Trophoblast cell (in vitro differentiated cells and primary cell): ENCODE measurements at regions not wholly inside any gene's neighbourhood (a gene's known extent, or its start where the extent isn't known, plus 50 kb on each side); places are given as distances from the start of the nearest gene placed in this dataset.

Experiments used
- DNase-seq, 2 donors: peaks; one replicate each; pipeline ENCODE4 v3.0.0-alpha.2; 2016
- H2AFZ ChIP-seq: 2 replicates; pipeline ENCODE4 v1.6.1; 2013; ENCODE audit warnings: low read length, moderate library complexity, mild to moderate bottlenecking; ENCODE audit not compliant: insufficient read depth, poor library complexity
- H2AK5ac ChIP-seq: 2 replicates; pipeline ENCODE4 v1.6.1; 2013; ENCODE audit warnings: mild to moderate bottlenecking, low read length
- H2BK120ac ChIP-seq: 2 replicates; pipeline ENCODE4 v1.6.1; 2013; ENCODE audit warnings: low read length, mild to moderate bottlenecking, moderate library complexity; ENCODE audit not compliant: insufficient read depth, poor library complexity
- H2BK12ac ChIP-seq: 2 replicates; pipeline ENCODE4 v1.6.1; 2013; ENCODE audit warnings: mild to moderate bottlenecking, low read length, moderate library complexity
- H2BK5ac ChIP-seq: 2 replicates; pipeline ENCODE4 v1.6.1; 2013; ENCODE audit warnings: low read length, low read depth, moderate library complexity, mild to moderate bottlenecking; ENCODE audit not compliant: poor library complexity
- H3K14ac ChIP-seq: 2 replicates; pipeline ENCODE4 v1.6.1; 2013; ENCODE audit warnings: mild to moderate bottlenecking, low read length
- H3K18ac ChIP-seq: 2 replicates; pipeline ENCODE4 v1.6.1; 2013; ENCODE audit warnings: mild to moderate bottlenecking, low read length
- H3K23ac ChIP-seq: 2 replicates; pipeline ENCODE4 v1.6.1; 2013; ENCODE audit warnings: low read length
- H3K27ac ChIP-seq: 2 replicates; pipeline ENCODE4 v1.5.1; 2013; ENCODE audit warnings: low read depth, mild to moderate bottlenecking, inconsistent platforms, low read length, moderate library complexity
- H3K27me3 ChIP-seq: 2 replicates; pipeline ENCODE4 v1.6.1; 2013; ENCODE audit warnings: inconsistent platforms, mild to moderate bottlenecking, low read length, moderate library complexity; ENCODE audit not compliant: insufficient read depth
- H3K36me3 ChIP-seq, 2 experiments: 1 replicate in 1 of 2; 2 replicates in 1 of 2; pipeline ENCODE4 v1.6.1; 2013; ENCODE audit warnings: low read length in 2 of 2, mild to moderate bottlenecking in 2 of 2, moderate library complexity in 1 of 2; ENCODE audit not compliant: insufficient read depth in 2 of 2, control insufficient read depth in 1 of 2
- H3K4ac ChIP-seq: 2 replicates; pipeline ENCODE4 v1.6.1; 2013; ENCODE audit warnings: low read depth, mild to moderate bottlenecking, low read length, moderate library complexity
- H3K4me1 ChIP-seq, 2 experiments: 1 replicate in 1 of 2; 2 replicates in 1 of 2; pipeline ENCODE4 v1.6.1; 2013; ENCODE audit warnings: low read length in 2 of 2, mild to moderate bottlenecking in 2 of 2, moderate library complexity in 1 of 2; ENCODE audit not compliant: insufficient read depth in 2 of 2, control insufficient read depth in 1 of 2
- H3K4me2 ChIP-seq: 2 replicates; pipeline ENCODE4 v1.6.1; 2013; ENCODE audit warnings: inconsistent platforms, mild to moderate bottlenecking, low read length, moderate library complexity
- H3K4me3 ChIP-seq: 2 replicates; pipeline ENCODE4 v1.5.1; 2013; ENCODE audit warnings: mild to moderate bottlenecking, low read depth, low read length, inconsistent platforms
- H3K79me1 ChIP-seq: one replicate; pipeline ENCODE4 v1.6.1; 2013; ENCODE audit warnings: low read length
- H3K79me2 ChIP-seq: 2 replicates; pipeline ENCODE4 v1.6.1; 2013; ENCODE audit warnings: low read length, mild to moderate bottlenecking; ENCODE audit not compliant: control insufficient read depth, insufficient read depth, poor library complexity
- H3K9ac ChIP-seq: 2 replicates; pipeline ENCODE4 v1.6.1; 2013; ENCODE audit warnings: mild to moderate bottlenecking, low read length
- H3K9me3 ChIP-seq: 2 replicates; pipeline ENCODE4 v1.6.1; 2013; ENCODE audit warnings: low read depth, mild to moderate bottlenecking, control low read depth, inconsistent platforms, low read length; ENCODE audit not compliant: insufficient read depth
- H4K12ac ChIP-seq: 2 replicates; pipeline ENCODE4 v1.6.1; 2013; ENCODE audit warnings: low read depth, mild to moderate bottlenecking, low read length, moderate library complexity
- H4K8ac ChIP-seq: 2 replicates; pipeline ENCODE4 v1.6.1; 2013; ENCODE audit warnings: low read depth, mild to moderate bottlenecking, low read length, moderate library complexity
- H4K91ac ChIP-seq: one replicate; pipeline ENCODE4 v1.6.1; 2013; ENCODE audit warnings: low read depth, mild to moderate bottlenecking, low read length, moderate library complexity
- WGBS: extraction: QIAGEN DNeasy Blood & Tissue Kit; methylation state at CpG from one replicate; pipeline ENCODE4 v1.1.7; 2013; ENCODE audit warnings: missing lambda C conversion rate; ENCODE audit not compliant: insufficient read length, insufficient coverage; ENCODE audit errors: extremely low coverage; 5-methylcytosine and 5-hydroxymethylcytosine counted together

DNA sequence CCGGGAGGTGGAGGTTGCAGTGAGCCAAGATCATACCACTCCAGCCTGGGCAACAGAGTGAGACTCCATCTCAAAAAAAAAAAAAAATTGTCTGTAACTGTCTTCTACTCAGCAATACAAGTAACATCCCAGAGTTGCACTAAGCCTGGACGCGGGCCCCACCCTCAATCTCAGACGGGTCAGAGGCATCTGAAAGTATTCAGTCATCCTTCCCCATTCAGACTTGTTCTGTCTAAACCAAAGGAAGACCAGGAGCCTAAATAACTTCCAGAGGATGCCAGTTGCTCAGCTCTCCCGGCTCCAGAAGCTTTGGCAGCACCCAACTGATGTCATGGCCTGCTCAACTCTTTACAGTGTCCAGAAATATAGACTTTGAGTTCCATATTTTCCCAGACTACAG lies 218.6 kb downstream of the AUH start:
- H3K27ac ChIP-seq: no peak overlapping the region
- no peaks in the 10 kb centered on the region for H3K36me3 ChIP-seq
- no peak for DNase-seq
- no peak overlapping the region for H3K4me2 ChIP-seq
- H3K27me3 ChIP-seq: no peaks in the 10 kb centered on the region
- no peak overlapping the region for H3K9ac ChIP-seq
- H3K4me1 ChIP-seq: no peaks in the 10 kb centered on the region
- H3K14ac ChIP-seq: no peak overlapping the region
- no peak overlapping the region for H3K23ac ChIP-seq
- no peak overlapping the region for H2AK5ac ChIP-seq
- H4K8ac ChIP-seq: no peak overlapping the region
- no peak overlapping the region for H2BK120ac ChIP-seq
- WGBS: no CpG with 5 or more reads among the region's 5 CpGs
- no peak overlapping the region for H4K91ac ChIP-seq
- H4K12ac ChIP-seq: no peak overlapping the region
- no peak overlapping the region for H2AFZ ChIP-seq
- no peaks in the 10 kb centered on the region for H3K79me1 ChIP-seq
- no peaks in the 10 kb centered on the region for H3K79me2 ChIP-seq
- no peak overlapping the region for H3K18ac ChIP-seq
- H3K4ac ChIP-seq: no peak overlapping the region
- no peak overlapping the region for H3K4me3 ChIP-seq
- no peak overlapping the region for H2BK5ac ChIP-seq
- no peak overlapping the region for H2BK12ac ChIP-seq
- H3K9me3 ChIP-seq: peaks cover 3% of the 10 kb centered on the region

DNA sequence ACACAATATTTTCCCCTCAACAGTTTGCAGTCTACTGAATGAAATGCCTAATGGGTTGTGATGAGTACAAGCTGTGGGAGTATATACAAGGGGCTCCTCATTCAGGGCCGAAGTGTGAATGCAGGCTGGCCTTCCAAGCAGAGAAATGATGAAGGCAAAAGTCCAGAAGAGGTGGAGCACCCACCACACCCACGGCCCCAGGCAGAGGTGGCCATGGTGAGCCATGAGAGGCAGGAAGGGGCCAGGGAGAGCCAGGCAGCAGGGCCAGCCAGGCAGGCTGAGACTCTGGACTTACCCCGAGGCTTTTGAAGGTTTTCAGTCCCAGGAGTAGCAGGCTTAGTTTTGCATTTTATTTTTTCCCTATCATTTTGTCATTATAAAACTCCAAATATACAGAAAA lies 218.1 kb downstream of the AUH start:
- Histone ChIP-seq H3K79me1 (no peaks in the 10 kb centered on the region), H2AFZ (no peak overlapping the region), H3K4me3 (no peak overlapping the region), H3K18ac (no peak overlapping the region), H2AK5ac (no peak overlapping the region), H3K4me2 (no peak overlapping the region), H3K9ac (no peak overlapping the region), H4K12ac (no peak overlapping the region), H3K9me3 (peaks cover 3% of the 10 kb centered on the region), H2BK5ac (no peak overlapping the region), H3K14ac (no peak overlapping the region), H3K36me3 (no peaks in the 10 kb centered on the region), H3K4me1 (no peaks in the 10 kb centered on the region), H3K79me2 (no peaks in the 10 kb centered on the region), H3K27ac (no peak overlapping the region), H3K27me3 (no peaks in the 10 kb centered on the region), H2BK120ac (no peak overlapping the region), H4K91ac (no peak overlapping the region), H3K4ac (no peak overlapping the region), H4K8ac (no peak overlapping the region), H3K23ac (no peak overlapping the region), H2BK12ac (no peak overlapping the region)
- WGBS: no CpG with 5 or more reads among the region's 3 CpGs
- DNase-seq: no peak

DNA sequence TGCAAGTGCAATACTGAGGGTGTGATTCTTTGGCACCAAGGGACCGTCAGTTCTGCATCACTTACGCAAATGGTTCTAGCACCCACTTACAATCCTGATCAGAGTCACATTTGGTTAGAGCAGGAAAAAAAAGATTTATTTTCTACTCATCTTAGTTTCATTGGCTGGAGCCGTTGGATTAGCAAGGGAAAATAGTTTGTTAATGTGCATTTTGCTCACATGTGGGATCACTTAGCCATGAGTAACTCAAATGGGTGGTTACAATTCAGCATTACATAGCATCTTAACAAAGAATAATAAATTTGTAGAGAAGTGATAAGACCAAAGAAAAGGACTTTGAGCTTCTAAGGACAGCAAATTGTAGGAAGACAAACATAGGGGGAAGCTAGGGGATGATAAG lies 216.9 kb downstream of the AUH start:
- Histone ChIP-seq H2BK120ac (no peak overlapping the region), H2AK5ac (no peak overlapping the region), H3K9me3 (peaks cover 3% of the 10 kb centered on the region), H3K79me2 (no peaks in the 10 kb centered on the region), H3K27ac (no peak overlapping the region), H3K4me2 (no peak overlapping the region), H2BK5ac (no peak overlapping the region), H3K36me3 (no peaks in the 10 kb centered on the region), H4K8ac (no peak overlapping the region), H2BK12ac (no peak overlapping the region), H3K14ac (no peak overlapping the region), H3K23ac (no peak overlapping the region), H3K4me1 (no peaks in the 10 kb centered on the region), H4K91ac (no peak overlapping the region), H3K4me3 (no peak overlapping the region), H3K9ac (no peak overlapping the region), H3K18ac (no peak overlapping the region), H3K4ac (no peak overlapping the region), H4K12ac (no peak overlapping the region), H3K79me1 (no peaks in the 10 kb centered on the region), H2AFZ (no peak overlapping the region), H3K27me3 (no peaks in the 10 kb centered on the region)
- no CpG with 5 or more reads among the region's 3 CpGs for WGBS
- no peak for DNase-seq

DNA sequence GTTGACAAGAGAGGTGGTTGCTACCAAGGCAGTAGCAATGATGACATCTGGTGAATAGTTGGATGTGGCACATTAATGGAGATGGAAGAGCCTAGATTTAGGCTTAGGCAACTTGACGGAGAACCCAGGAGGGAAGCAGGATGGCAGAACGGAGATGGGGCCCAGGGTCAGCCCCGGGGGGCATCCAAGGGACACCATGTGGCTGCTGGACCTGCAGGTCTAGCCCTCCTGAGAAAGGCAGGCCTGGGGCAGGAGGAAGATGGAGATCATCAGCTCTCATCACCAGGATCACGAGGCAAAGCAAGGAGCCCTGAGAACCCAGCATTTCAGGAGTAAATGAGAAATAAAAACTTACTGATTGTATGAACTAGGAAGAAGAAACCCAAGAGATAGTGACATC lies 216.2 kb downstream of the AUH start:
- H3K79me2 ChIP-seq: no peaks in the 10 kb centered on the region
- no peak overlapping the region for H3K14ac ChIP-seq
- no peak overlapping the region for H4K12ac ChIP-seq
- H3K9me3 ChIP-seq: peaks cover 3% of the 10 kb centered on the region
- no peak overlapping the region for H4K91ac ChIP-seq
- H4K8ac ChIP-seq: no peak overlapping the region
- H3K79me1 ChIP-seq: no peaks in the 10 kb centered on the region
- H3K18ac ChIP-seq: no peak overlapping the region
- no peak overlapping the region for H3K4me2 ChIP-seq
- H3K27me3 ChIP-seq: no peaks in the 10 kb centered on the region
- no peak overlapping the region for H3K9ac ChIP-seq
- no peak overlapping the region for H2AFZ ChIP-seq
- no CpG with 5 or more reads among the region's 4 CpGs for WGBS
- H3K4ac ChIP-seq: no peak overlapping the region
- no peaks in the 10 kb centered on the region for H3K4me1 ChIP-seq
- DNase-seq: no peak
- no peaks in the 10 kb centered on the region for H3K36me3 ChIP-seq
- no peak overlapping the region for H2AK5ac ChIP-seq
- no peak overlapping the region for H2BK12ac ChIP-seq
- no peak overlapping the region for H2BK5ac ChIP-seq
- H3K4me3 ChIP-seq: no peak overlapping the region
- H3K27ac ChIP-seq: no peak overlapping the region
- no peak overlapping the region for H2BK120ac ChIP-seq
- H3K23ac ChIP-seq: no peak overlapping the region
